GM12892 (cell line): ENCODE measurements at regions not wholly inside any gene's neighbourhood (a gene's known extent, or its start where the extent isn't known, plus 50 kb on each side); places are given as distances from the start of the nearest gene placed in this dataset.
"Not testable (repeated sequence)": the region's sequence is repeated elsewhere in the genome, so short reads cannot be mapped to it uniquely, and the experiment has no call there.

Experiments
- DNase-seq: peaks from one replicate; pipeline ENCODE4 v3.0.0; 2011; ENCODE audit not compliant: insufficient read length
- FAIRE-seq: peaks from 2 replicates; lab custom pipeline; 2011; peaks lifted over from hg19 to GRCh38; lab: Jason Lieb, UNC
- POLR2A ChIP-seq: IDR thresholded peaks from 2 replicates; pipeline ENCODE4 v1.6.1; 2011; ENCODE audit warnings: low read depth, low read length, control low read depth
- POLR2AphosphoS5 ChIP-seq: IDR thresholded peaks from 2 replicates; pipeline ENCODE4 v1.6.1; 2011; ENCODE audit warnings: low read depth, low read length, control low read depth
- TAF1 ChIP-seq: IDR thresholded peaks from 2 replicates; pipeline ENCODE4 v1.6.1; 2011; ENCODE audit warnings: low read depth, mild to moderate bottlenecking, control low read depth, low read length, borderline replicate concordance

DNA sequence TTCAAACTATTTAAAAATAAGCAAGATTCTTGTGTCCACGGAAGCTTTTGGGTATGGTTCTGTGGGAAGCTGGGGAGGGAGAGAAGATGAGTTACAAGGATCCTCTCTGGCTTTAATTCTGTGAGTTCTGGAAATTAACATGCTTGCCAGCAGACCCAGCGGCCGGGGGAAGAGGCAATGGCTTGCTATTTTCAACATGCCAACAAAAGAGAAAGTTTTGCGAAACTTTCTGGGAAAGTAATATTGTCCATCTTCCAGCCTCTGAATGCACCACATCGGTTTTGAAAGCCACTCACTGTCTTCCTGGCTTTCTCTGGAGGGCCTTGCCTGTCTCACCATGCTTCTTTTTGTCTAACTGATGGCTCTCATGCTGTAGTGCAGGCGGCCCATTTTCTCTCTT, 85.7 kb downstream of the EN1 start:
- FAIRE-seq = no peak
- no peak for DNase-seq
- no peak for TF ChIP-seq POLR2A
- TF ChIP-seq POLR2AphosphoS5 = no peak
- TF ChIP-seq TAF1 = no peak

DNA sequence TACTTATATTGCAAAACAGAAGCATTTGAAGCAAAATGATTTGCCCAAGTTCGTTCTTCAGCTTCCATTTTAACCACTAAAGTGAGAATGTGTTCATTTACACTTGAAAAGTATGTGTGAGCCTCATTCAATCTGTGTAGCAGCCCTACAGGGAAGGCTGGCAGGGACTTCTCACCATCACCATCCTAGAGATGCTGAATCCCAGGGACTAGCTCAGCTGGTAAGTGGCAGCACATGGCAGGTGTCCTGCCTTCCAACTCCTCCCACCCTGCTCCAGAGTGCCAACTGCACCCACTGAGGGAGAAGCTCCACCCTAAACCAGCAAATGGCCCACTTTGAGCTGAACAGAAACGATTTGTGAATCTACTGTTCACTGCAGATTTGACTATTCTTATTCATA, 91.5 kb downstream of the EN1 start:
- no peak for DNase-seq
- TF ChIP-seq POLR2AphosphoS5 = no peak
- TF ChIP-seq TAF1 = no peak
- no peak for TF ChIP-seq POLR2A
- FAIRE-seq = no peak

DNA sequence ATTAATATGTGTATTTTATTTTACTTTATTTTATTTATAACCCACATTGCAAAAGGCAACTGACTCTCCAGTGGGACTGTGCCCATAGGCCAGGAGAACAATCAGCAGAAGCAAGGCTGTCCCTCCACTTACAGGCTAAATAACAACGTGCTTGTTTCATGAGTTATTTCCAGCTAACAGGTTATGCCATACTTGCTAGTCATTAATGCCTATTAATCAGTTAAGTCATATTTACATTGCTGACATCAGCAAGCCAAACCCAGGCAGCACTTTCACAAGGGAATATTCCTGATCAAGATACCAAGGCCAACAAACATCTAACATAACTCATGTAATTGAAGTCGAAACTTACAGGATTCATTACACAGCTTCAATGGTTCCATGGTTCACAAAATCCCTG, 92.1 kb downstream of the EN1 start:
- no peak for FAIRE-seq
- TF ChIP-seq TAF1 (no peak), POLR2A (no peak), POLR2AphosphoS5 (no peak)

DNA sequence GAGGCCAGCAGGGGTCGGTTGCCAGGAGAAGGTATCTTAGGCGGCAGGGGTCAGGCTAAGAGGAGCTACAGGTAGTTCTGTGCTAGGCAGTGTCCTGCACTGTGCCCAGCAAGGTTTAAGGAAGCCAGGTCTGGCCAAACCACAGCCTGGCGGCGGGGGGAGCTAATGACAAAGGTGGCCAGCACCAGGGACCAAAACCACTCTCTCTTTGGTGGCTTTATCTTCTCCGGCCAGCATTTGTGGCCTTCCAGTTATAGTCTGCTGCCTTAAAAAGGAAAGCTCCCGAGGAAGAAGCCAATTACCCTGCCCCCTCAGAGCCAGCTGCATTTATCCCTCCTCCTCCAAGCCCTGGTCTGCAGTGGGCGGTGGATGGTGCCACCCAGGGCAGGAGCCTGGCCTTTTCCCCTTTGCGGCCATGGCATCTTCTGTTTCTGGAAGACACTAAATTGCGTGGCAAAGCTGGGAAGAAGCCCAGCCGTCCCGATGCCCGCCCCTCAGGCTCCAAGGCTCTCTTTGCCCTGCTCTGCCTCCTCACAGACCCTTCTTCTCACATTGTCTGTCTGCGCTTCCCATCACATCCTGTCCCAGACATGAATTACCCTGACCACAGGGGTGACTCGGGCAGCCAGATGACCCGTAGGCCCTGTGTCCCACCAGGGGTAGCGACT, 94.6 kb downstream of the EN1 start:
- DNase-seq = no peak
- TF ChIP-seq TAF1 (no peak), POLR2AphosphoS5 (no peak), POLR2A (no peak)
- no peak for FAIRE-seq

More for the DNA sequence above, 92.1 kb downstream of the EN1 start:
- no peak for DNase-seq

DNA sequence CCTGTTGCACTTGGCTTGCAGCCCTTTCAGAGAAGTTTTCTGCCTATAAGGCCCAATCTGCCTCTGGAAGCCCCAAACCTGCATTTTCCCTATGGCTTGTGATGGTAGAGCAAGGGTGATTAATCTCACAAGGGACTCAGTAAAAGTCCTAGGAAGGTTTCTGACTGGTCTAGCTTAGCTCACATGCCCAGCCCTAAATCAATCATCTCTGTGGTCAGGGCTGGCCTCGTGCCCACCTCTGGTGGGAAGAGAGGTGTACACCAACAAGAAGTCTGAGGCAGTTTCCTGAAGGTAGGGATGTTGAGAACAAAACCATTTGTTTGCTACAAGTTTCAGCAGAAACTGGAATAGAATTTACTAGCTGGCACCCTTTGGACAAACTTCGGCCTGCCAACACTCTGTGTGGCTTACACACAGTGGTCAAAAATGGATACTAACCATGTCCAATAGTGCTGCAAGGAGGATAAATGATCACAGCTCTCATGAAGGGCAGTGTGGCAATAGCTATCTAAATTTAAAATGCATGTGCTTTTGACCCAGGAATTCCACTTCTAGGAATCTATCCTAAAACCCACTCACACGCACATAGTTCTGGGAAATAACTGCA, 96.4 kb downstream of the EN1 start:
- no peak for TF ChIP-seq POLR2AphosphoS5
- no peak for TF ChIP-seq TAF1
- TF ChIP-seq POLR2A = no peak
- FAIRE-seq = no peak
- DNase-seq = no peak

DNA sequence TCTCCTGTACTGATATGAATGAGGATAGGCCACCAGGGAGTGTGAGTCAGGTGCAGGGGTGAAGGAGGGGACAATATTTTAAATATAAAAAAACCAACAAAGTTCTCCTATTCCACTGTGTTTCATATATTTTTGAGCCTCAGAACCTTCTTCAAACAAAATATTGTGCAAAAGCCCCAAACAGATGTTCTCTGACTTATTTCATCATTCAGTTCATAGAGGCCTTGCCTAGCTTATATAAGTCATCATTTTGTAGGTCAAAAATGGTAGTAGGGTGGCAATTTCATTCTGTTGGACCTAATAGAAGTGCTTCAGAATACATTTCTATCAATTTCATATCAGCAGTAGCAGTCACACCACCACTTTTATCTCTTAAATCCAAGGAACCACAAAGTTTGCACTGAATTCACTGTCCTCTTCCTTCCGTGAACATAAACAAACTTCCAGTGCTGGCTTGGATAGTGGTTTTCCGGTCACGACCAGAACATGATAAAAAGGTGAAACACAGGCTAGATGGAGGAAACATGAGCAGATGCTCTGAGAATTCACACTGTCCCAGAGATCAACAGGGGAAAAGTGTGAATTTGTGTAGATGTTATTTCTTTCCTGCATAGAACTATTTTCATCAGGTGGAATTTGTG, 99.1 kb downstream of the EN1 start:
- no peak for TF ChIP-seq POLR2AphosphoS5
- no peak for TF ChIP-seq TAF1
- no peak for TF ChIP-seq POLR2A
- no peak for DNase-seq
- no peak for FAIRE-seq

DNA sequence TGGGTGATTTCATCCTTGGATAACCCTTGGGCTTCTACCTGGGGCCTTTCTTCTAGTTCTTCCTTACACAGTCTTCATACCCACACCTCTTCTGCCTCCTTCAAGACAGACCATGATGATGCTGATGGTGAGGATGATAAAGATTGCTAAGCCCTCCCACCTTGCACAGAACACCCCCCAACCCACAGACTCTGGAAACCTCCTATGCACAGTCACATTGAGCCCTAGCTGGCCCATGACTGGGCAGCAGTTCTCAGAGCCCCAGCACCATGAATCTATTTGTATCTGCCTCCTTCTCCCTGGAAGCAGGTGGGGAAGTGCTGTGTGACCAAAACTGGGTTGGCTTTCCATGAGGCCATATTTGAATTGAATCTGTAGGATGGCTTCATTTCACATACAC, 99.8 kb downstream of the EN1 start:
- FAIRE-seq (no peak), DNase-seq (no peak)
- TF ChIP-seq POLR2A (no peak), TAF1 (no peak), POLR2AphosphoS5 (no peak)

DNA sequence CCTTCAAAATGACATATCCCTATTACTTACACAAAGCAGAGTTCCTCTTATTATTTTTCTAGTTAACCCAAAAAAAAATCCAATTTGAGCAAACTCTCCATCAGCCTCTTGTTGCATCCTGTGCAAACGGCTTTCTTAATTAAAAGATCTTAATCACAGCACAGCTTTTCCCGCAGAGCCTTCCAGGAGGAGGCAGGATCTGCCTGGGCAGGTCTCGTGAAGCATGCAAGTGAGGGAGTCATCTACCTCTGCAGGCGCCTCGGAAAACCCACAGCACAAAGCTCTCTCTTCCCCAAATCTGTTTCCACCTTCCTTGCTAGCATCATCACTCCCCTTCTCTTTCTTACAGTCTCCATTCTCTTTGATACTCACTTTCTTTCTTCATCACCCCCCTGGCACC, 100.4 kb downstream of the EN1 start:
- no peak for FAIRE-seq
- DNase-seq = no peak
- TF ChIP-seq POLR2AphosphoS5 (no peak), POLR2A (no peak), TAF1 (no peak)

DNA sequence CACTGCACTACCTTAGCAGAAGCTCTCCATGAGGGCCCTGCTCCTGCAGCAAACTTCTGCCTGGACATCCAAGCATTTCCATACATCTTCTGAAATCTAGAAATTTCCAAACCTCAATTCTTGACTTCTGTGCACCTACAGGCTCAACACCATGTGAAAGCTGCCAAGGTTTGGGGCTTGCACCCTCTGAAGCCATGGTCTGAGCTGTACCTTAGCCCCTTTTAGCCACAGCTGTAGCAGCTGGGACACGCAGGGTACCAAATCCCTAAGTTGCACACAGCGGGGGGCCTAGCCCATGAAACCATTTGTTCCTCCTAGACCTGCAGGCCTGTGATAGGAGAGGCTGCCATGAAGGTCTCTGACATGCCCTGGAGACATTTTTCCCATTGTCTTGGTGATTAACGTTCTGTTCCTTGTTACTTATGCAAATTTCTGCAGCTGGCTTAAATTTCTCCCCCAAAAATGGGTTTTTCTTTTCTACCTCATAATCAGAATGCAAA, 102.7 kb downstream of the EN1 start:
- not testable (repeated sequence) for DNase-seq, FAIRE-seq

DNA sequence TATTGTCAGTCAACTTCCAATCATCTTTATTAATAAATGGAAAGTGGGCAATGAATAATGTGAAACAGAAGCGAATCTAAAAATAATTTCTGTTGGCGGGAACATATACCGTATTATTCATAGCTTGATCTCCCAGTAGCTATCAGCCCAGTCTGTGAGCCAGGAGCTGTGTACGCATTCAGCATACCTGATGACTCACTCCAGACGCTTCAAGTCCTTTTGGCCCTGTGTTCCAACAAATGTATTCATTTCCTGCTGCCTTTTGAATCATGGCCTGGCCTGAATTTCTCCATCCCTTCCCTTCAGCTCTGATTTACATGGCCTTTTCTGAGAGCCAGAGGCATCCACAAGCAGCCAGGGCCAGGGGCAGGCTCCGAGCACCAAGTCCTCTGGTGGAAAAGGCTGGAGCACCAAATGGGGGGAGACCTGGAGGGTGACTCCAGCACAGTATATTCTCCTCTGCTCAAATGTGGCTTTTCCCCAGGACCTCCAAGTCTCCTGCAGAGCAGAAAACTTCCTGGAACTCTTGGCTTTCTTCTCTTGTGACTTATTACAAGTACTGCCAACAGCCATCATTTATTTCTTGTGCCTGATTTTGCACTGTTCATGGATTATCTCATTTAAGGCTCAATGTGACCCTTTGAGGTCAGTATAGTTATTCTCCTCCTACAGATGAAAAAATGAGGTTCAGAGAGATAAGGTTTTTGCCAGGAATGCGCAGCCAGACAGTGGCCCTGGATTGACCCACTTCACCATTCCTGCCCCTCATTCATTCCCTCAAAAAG, 108.7 kb downstream of the EN1 start:
- TF ChIP-seq TAF1 = no peak
- no peak for TF ChIP-seq POLR2A
- TF ChIP-seq POLR2AphosphoS5 = no peak
- DNase-seq (no peak), FAIRE-seq (no peak)

DNA sequence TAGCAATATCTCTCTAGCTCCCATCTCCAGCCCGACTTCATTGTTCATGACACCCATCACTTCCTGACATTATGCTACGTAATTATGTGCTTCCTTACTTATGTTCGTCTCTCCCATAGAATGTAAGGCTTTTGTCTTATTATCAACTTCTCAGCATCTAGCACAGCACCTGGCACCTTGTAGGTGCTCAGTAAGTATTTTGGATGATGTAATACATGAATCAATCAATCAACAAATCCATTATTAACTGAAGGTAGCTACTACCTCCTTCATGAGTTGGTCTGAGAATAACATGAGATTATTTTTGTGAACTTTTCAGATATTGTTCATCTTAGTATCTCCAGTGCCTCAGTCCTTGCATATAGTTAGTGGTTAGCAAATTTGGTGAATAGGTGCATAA, 109.3 kb downstream of the EN1 start:
- FAIRE-seq (no peak), DNase-seq (no peak)
- TF ChIP-seq POLR2A (no peak), POLR2AphosphoS5 (no peak), TAF1 (no peak)
